HCT116 (cell line): ENCODE measurements at regions not wholly inside any gene's neighbourhood (a gene's known extent, or its start where the extent isn't known, plus 50 kb on each side); places are given as distances from the start of the nearest gene placed in this dataset.

Experiments used
- ATAC-seq: fragments of 200-7000 bp; cut with Tn5 transposase; 2 replicates; pipeline ENCODE4 v1.9.1; 2020; ENCODE audit warnings: mild to moderate bottlenecking, moderate library complexity
- BruUV-seq: library from RNA; stranded (reverse); fragments of 400-500 nt; replicated peaks from 2 replicates; lab custom pipeline; 2021; lab: Mats Ljungman, UMichigan
- CTCF ChIA-PET: fragments of 300-600 bp; sonication (Branson Sonifier 250); formaldehyde crosslinking; loops from one replicate; lab custom pipeline; 2021; ENCODE audit warnings: antibody characterized with exemption; lab: Charles Lee
- POLR2A ChIA-PET: fragments of 300-600, 350-600 bp; sonication (Branson Sonifier 250); formaldehyde crosslinking; loops from one replicate; lab custom pipeline; 2021; ENCODE audit warnings: antibody characterized with exemption; lab: Charles Lee
- RAD21 ChIA-PET, 2 experiments: fragments of 300-600 bp; sonication (Branson Sonifier 250); formaldehyde crosslinking; loops; one replicate each; lab custom pipeline; 2023; ENCODE audit warnings: low total read pairs in 2 of 2; ENCODE audit not compliant: uncharacterized antibody in 2 of 2, unreplicated experiment in 2 of 2, low non-redundant PET in 1 of 2; lab: Charles Lee
- DNase-seq: peaks from one replicate; pipeline ENCODE4 v3.0.0-alpha.2; 2010; ENCODE audit warnings: low read depth, low spot score
- H2AFZ ChIP-seq: fragments of 200-600 bp; shearing (Covaris generic), sonication (generic); 2 replicates; pipeline ENCODE4 v1.6.1; 2017; ENCODE audit warnings: low read depth, mixed run types, mixed read lengths, antibody characterized with exemption, low read length; ENCODE audit not compliant: poor library complexity, severe bottlenecking
- H3K27ac ChIP-seq: 2 replicates; pipeline ENCODE4 v1.5.1; 2012; ENCODE audit warnings: low read depth, low read length
- H3K27me3 ChIP-seq: fragments of 200-600 bp; sonication (generic); 2 replicates; pipeline ENCODE4 v1.6.1; 2016; ENCODE audit warnings: mixed run types, low read length, mixed read lengths; ENCODE audit not compliant: insufficient read depth
- H3K36me3 ChIP-seq, 2 experiments: fragments of 200-500 bp in 1 of 2; fragments of 200-600 bp in 1 of 2; sonication (Bioruptor generic) in 1 of 2; sonication (generic) in 1 of 2; 2 replicates each; pipeline versions ENCODE4 v1.5.1 to v1.6.1; 2014 to 2016; ENCODE audit warnings: low read length in 2 of 2, inconsistent platforms in 1 of 2, mixed read lengths in 1 of 2, mixed run types in 1 of 2; ENCODE audit not compliant: insufficient read depth in 2 of 2, control insufficient read depth in 1 of 2
- H3K4me1 ChIP-seq, 2 experiments: fragments of 200-600 bp in 1 of 2; sonication (generic) in 1 of 2; 2 replicates each; pipeline versions ENCODE4 v1.5.1 to v1.6.1; 2012 to 2017; ENCODE audit warnings: low read length in 2 of 2, inconsistent platforms in 1 of 2, mild to moderate bottlenecking in 1 of 2, mixed read lengths in 1 of 2, mixed run types in 1 of 2, moderate library complexity in 1 of 2; ENCODE audit not compliant: insufficient read depth in 2 of 2, control insufficient read depth in 1 of 2
- H3K4me2 ChIP-seq: fragments of 200-600 bp; sonication (generic); 2 replicates; pipeline ENCODE4 v1.6.1; 2017; ENCODE audit warnings: mixed run types, low read length, mixed read lengths
- H3K4me3 ChIP-seq, 2 experiments: fragments of 200-600 bp in 1 of 2; sonication (generic) in 1 of 2; replicated peaks in 1 of 2; 2 replicates each; pipeline ENCODE4 v1.5.1; 2011 to 2016; ENCODE audit warnings: low read length in 2 of 2, control low read depth in 1 of 2, low read depth in 1 of 2, mild to moderate bottlenecking in 1 of 2, mixed read lengths in 1 of 2, mixed run types in 1 of 2
- H3K79me2 ChIP-seq: fragments of 200-600 bp; sonication (generic); 2 replicates; pipeline ENCODE4 v1.6.1; 2017; ENCODE audit warnings: mild to moderate bottlenecking, mixed run types, low read length, moderate library complexity, mixed read lengths; ENCODE audit not compliant: insufficient read depth
- H3K9ac ChIP-seq: fragments of 200-600 bp; sonication (generic); 2 replicates; pipeline ENCODE4 v1.6.1; 2016; ENCODE audit warnings: low read length, mixed read lengths
- H3K9me2 ChIP-seq: fragments of 200-600 bp; sonication (generic), shearing (Covaris generic); 2 replicates; pipeline ENCODE4 v1.6.1; 2017; ENCODE audit warnings: mixed run types, mild to moderate bottlenecking, moderate library complexity; ENCODE audit not compliant: insufficient read depth
- H3K9me3 ChIP-seq, 2 experiments: fragments of 200-500 bp in 1 of 2; fragments of 200-600 bp in 1 of 2; sonication (Bioruptor generic) in 1 of 2; sonication (generic) in 1 of 2; 2 replicates each; pipeline ENCODE4 v1.6.1; 2014 to 2017; ENCODE audit warnings: low read length in 2 of 2, mixed read lengths in 2 of 2, inconsistent platforms in 1 of 2, low read depth in 1 of 2, mild to moderate bottlenecking in 1 of 2, mixed run types in 1 of 2, moderate library complexity in 1 of 2; ENCODE audit not compliant: control insufficient read depth in 1 of 2, insufficient read depth in 1 of 2
- H4K20me1 ChIP-seq: fragments of 200-600 bp; sonication (generic), shearing (Covaris generic); 2 replicates; pipeline ENCODE4 v1.6.1; 2017; ENCODE audit warnings: mixed run types, mild to moderate bottlenecking, moderate library complexity; ENCODE audit not compliant: insufficient read depth
- ATF3 ChIP-seq: IDR thresholded peaks from 2 replicates; pipeline ENCODE4 v1.6.1; 2012
- CBX3 ChIP-seq: IDR thresholded peaks from 2 replicates; pipeline ENCODE4 v1.6.1; 2012; ENCODE audit warnings: low read depth
- CEBPB ChIP-seq: IDR thresholded peaks from 2 replicates; pipeline ENCODE4 v1.6.1; 2012; ENCODE audit warnings: low read depth
- CTCF ChIP-seq, 3 experiments: fragments of 200-600 bp in 1 of 3; sonication (generic) in 1 of 3; IDR thresholded peaks in 2 of 3; conservative IDR thresholded peaks in 1 of 3; 2 replicates each; pipeline ENCODE4 v1.5.1; 2012 to 2017; ENCODE audit warnings: low read depth in 2 of 3, low read length in 2 of 3, antibody characterized with exemption in 1 of 3, borderline replicate concordance in 1 of 3, control low read depth in 1 of 3, mild to moderate bottlenecking in 1 of 3, mixed read lengths in 1 of 3, mixed run types in 1 of 3, moderate library complexity in 1 of 3; ENCODE audit not compliant: insufficient read depth in 1 of 3
- EGR1 ChIP-seq: IDR thresholded peaks from 2 replicates; pipeline ENCODE4 v1.6.1; 2012; ENCODE audit warnings: low read depth
- ELF1 ChIP-seq: IDR thresholded peaks from 2 replicates; pipeline ENCODE4 v1.6.1; 2012; ENCODE audit warnings: low read depth, borderline replicate concordance
- EZH2 ChIP-seq: fragments of 200-600 bp; sonication (generic); IDR thresholded peaks from 2 replicates; pipeline ENCODE4 v1.6.1; 2017; ENCODE audit warnings: antibody characterized with exemption, mixed run types
- FOSL1 ChIP-seq: IDR thresholded peaks from 2 replicates; pipeline ENCODE4 v1.6.1; 2012; ENCODE audit warnings: low read depth
- JUND ChIP-seq: IDR thresholded peaks from 2 replicates; pipeline ENCODE4 v1.6.1; 2012
- POLR2A ChIP-seq: IDR thresholded peaks from 2 replicates; pipeline ENCODE4 v1.7.0; 2011; ENCODE audit warnings: borderline replicate concordance; ENCODE audit not compliant: insufficient read depth, insufficient read length; ENCODE audit errors: extremely low read depth
- RAD21 ChIP-seq: IDR thresholded peaks from 2 replicates; pipeline ENCODE4 v1.6.1; 2012; ENCODE audit warnings: low read depth, mild to moderate bottlenecking
- REST ChIP-seq: IDR thresholded peaks from 2 replicates; pipeline ENCODE4 v1.6.1; 2012; ENCODE audit warnings: low read depth
- SIN3A ChIP-seq: IDR thresholded peaks from 2 replicates; pipeline ENCODE4 v1.6.1; 2012; ENCODE audit warnings: low read depth
- SP1 ChIP-seq: IDR thresholded peaks from 2 replicates; pipeline ENCODE4 v1.6.1; 2012; ENCODE audit warnings: low read depth
- SRF ChIP-seq: IDR thresholded peaks from 2 replicates; pipeline ENCODE4 v1.6.1; 2012; ENCODE audit warnings: low read depth
- YY1 ChIP-seq: IDR thresholded peaks from 2 replicates; pipeline ENCODE4 v1.6.1; 2011; ENCODE audit warnings: low read length, low read depth, moderate library complexity, mild to moderate bottlenecking; ENCODE audit not compliant: insufficient replicate concordance; ENCODE audit errors: extremely low read depth
- ZFX ChIP-seq: fragments of 450-650 bp; IDR thresholded peaks from 2 replicates; pipeline ENCODE4 v1.6.1; 2017
- intact Hi-C: fragments of 100-400 bp; cut with micrococcal nuclease; formaldehyde crosslinking; loops from 2 replicates; pipeline ENCODE4 v1.10.0; 2022

GRCh38 chr1:192098001-192098400 lies 60.3 kb upstream of the RGS18 start:
- TF ChIP-seq SRF: no peak
- TF ChIP-seq RAD21: no peak
- TF ChIP-seq ELF1: no peak
- TF ChIP-seq CBX3: no peak
- TF ChIP-seq REST: no peak
- TF ChIP-seq CTCF (IDR thresholded peaks at IDR 0.05 in 2 of 3, conservative IDR thresholded peaks at IDR 0.05 in 1 of 3; ENCODE audit: borderline replicate concordance in 1 of 3, insufficient read depth in 1 of 3, low read depth in 2 of 3, low read length in 2 of 3): no peak
- no peak for TF ChIP-seq ZFX
- TF ChIP-seq ATF3: no peak
- TF ChIP-seq FOSL1: no peak
- no peak for TF ChIP-seq YY1
- TF ChIP-seq SIN3A: no peak
- TF ChIP-seq POLR2A: no peak
- TF ChIP-seq JUND: no peak
- no peak for TF ChIP-seq CEBPB
- no peak for TF ChIP-seq SP1
- TF ChIP-seq EZH2: no peak
- no peak for TF ChIP-seq EGR1
- H3K4me1 ChIP-seq: no peaks in the 10 kb centered on the region
- ChIA-PET CTCF (no interaction called here), POLR2A (no interaction called here), RAD21 (no interaction called here)
- ATAC-seq: no peak
- H3K79me2 ChIP-seq: no peaks in the 10 kb centered on the region
- H3K27me3 ChIP-seq: no peaks in the 10 kb centered on the region
- no peaks in the 10 kb centered on the region for H4K20me1 ChIP-seq
- H3K4me2 ChIP-seq: no peak overlapping the region
- no peak for DNase-seq
- no peaks in the 10 kb centered on the region for H3K9me2 ChIP-seq
- H3K4me3 ChIP-seq: no peak overlapping the region
- intact Hi-C loops: no loop called here
- no peak overlapping the region for H2AFZ ChIP-seq
- BruUV-seq: no TSS peak
- no peak overlapping the region for H3K27ac ChIP-seq
- no peaks in the 10 kb centered on the region for H3K36me3 ChIP-seq
- no peak overlapping the region for H3K9ac ChIP-seq
- no peaks in the 10 kb centered on the region for H3K9me3 ChIP-seq
